GM18951 (cell line): ENCODE measurements at regions not wholly inside any gene's neighbourhood (a gene's known extent, or its start where the extent isn't known, plus 50 kb on each side); places are given as distances from the start of the nearest gene placed in this dataset.
"Not testable (repeated sequence)": the region's sequence is repeated elsewhere in the genome, so short reads cannot be mapped to it uniquely, and the experiment has no call there.

Experiments used
- POLR2A ChIP-seq: IDR thresholded peaks from 4 replicates; pipeline ENCODE4 v1.6.1; 2011; ENCODE audit warnings: mild to moderate bottlenecking; ENCODE audit not compliant: insufficient read length, insufficient read depth; ENCODE audit errors: extremely low read depth
- in situ Hi-C: fragments of 300-500 bp; cut with MboI; formaldehyde crosslinking; loops from one replicate; pipeline ENCODE4 v1.12.0; 2022; ENCODE audit warnings: low sequenced_read_pairs, mixed read lengths, inconsistent platforms; ENCODE audit not compliant: unreplicated experiment

DNA sequence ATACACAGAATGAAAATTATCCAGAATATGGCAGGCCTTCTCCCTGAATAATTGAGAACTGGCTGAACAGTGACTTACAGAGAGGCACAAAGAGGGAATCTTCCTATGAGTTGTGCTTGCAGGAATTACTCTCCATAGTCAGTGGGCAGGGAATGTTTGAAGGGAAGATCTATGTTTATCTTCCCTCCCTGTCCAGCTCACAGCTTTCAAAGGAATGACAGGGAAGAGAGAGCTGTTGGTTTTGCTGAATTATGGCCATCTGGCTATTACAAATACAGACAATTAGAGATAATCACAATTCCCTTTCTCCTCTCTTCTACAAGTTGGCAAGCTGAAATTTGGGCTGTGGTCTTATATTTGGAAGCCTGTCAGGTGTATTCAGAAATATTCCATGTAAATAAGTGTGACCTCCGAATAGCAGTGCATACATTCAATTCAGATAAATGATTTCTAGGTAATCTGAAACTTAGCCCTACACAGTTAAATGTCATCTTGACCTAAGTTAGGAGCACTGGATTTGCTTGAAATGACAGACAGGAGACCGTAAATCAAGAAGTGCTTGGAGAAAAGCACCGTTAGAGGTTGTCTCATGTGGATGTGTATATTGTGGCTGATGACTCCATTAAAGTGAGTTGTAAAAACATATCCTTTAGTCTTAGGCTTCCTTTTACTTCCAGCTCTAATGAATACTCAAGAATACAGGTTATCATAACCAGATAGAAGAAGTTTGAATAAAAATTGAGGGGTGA, 136.8 kb downstream of the C4orf33 start:
- in situ Hi-C loops, result no loop called here
- no peak for TF ChIP-seq POLR2A

DNA sequence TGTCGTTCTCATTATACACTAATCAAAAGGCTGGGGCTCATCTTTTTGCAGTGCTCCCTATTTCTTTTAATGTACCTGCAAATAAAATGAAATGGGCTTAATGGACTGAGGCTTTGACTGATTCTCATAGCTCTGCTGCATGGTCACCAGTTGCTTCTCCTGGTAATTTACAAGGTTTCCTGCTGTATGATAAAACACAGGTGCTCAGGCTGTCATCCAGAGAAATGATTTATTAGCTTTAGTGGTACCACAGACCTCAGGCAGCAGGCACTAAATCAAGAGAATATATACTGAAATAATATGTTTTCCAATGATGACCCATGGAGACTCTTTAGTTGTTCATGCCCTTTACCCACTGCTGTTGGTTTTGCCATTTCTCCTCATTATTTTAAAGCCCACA, 137.7 kb downstream of the C4orf33 start:
- in situ Hi-C loops, result no loop called here
- no peak for TF ChIP-seq POLR2A

DNA sequence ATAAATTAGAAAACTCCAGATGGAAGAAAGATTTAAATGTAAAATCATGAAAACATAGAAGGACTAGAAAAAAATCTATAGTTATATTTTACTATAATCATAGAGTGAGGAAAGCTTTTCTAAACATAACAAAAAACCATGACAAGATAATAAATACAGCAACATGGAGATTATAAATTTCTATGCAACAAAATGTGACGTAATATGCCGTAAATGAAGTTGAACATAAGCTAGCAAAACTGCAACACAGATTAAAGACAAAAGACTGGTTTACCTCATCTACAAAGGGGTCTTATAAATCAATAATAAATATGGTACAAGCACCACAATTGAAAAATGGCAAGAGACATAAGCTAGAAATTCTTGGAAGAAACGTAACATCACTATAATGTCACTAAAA, 140.4 kb downstream of the C4orf33 start:
- no peak for TF ChIP-seq POLR2A
- in situ Hi-C loops, result no loop called here

DNA sequence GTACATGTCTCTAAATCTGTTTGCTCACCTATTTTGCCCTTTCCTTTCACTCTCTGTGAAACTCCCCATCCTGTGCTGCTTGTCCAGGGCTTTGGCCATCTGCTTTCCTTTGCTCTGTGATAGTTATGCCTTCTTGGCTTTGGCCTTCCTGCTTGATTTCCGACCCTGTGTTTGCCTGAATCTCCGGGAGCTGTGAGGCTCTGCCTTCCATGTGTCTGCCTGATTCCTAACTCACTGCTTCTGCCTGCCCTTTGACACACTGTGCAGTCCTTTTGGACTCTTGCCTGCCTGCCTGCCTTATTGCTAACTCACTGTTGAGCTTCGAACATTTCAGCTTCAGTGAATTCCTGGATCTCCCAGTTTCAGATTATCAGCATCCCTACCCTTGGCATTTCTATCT, 143.1 kb downstream of the C4orf33 start:
- no peak for TF ChIP-seq POLR2A
- in situ Hi-C loops, result no loop called here

DNA sequence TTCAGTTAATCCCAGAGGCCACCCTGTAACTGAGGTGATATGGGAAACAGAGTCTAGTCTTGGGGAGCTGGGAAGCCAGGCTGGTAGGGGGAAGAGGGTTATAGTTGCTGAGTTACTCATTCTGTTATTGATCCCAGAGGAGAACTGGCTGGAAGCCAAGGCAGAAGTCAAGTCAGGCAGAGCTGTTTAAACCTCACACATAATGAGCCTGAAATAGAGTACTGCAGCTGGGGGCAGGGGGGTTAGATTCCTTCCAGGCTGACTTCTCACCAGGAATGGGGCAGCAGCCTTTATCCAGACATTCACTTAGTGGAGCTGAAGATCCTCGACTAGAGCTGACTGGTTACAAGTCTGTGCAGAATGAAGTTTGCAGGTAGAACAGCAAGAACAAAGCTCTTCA, 144.9 kb downstream of the C4orf33 start:
- in situ Hi-C loops, result no loop called here

DNA sequence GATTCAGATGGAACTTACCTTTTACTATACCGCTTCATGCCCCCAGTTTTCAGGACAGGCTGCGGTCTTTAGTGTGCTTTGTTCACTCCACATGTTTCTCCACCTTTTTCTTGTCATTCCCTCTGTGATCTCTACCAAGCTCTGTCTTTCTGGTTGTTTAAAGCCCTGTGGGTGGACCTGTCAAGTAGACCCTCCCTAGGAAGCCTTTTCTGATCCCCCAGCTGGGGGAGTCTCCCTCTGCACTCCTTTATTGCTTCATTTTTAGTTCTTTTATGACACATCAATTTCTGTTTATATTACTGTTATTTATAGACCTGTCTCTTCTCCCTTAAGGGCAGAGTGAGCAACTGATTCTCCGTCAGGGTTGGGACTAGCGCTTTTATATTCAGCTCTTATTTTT, 150.2 kb downstream of the C4orf33 start:
- TF ChIP-seq POLR2A, result no peak
- in situ Hi-C loops, result no loop called here

More for the DNA sequence above, 144.9 kb downstream of the C4orf33 start:
- TF ChIP-seq POLR2A, result no peak

DNA sequence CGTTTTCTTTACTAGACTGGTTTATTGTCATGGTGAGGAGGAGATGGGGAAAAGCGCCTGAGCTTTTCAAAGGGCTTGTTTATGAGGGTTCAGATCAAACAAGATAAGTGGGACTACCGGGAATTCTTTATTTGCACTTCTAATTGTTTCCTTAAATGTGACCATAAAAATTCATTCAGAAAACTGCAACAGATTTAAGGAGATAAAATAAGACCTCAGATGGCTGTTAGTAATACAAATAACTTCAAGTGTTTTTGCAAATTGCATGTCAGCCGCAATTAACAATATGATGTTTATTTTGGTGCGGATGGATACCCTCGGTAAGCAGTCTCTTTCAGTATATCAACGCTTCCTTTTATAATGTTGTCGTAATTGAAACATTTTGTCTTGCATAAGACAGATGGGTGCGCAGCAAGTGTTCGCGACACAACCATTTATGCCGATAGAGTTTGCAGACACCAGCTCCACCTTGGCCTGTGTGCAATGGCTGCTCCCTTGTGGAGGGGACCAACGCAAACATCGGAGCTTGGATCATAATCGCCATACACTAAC, 151.0 kb downstream of the C4orf33 start:
- TF ChIP-seq POLR2A, result no peak
- in situ Hi-C loops, result no loop called here

DNA sequence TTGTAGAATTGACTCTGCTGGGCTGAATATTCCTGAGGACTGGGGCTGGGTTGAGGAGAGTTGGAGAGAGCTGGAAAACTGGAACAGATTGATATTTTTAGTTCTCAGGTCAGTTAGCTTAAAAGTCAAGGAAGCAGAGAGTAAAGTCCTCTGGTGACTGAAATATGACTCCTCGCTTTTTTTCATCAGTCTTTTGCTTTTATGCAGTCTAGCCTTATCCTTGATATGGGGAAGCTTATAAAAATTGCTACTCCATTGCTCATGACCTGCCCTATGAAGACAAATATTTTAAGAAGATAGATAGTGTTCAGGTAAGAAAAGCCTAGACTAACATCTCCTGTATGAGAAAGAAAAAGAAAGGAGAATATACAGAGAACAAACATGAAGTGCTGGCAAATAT, 152.7 kb downstream of the C4orf33 start:
- in situ Hi-C loops, result no loop called here
- TF ChIP-seq POLR2A, result no peak

DNA sequence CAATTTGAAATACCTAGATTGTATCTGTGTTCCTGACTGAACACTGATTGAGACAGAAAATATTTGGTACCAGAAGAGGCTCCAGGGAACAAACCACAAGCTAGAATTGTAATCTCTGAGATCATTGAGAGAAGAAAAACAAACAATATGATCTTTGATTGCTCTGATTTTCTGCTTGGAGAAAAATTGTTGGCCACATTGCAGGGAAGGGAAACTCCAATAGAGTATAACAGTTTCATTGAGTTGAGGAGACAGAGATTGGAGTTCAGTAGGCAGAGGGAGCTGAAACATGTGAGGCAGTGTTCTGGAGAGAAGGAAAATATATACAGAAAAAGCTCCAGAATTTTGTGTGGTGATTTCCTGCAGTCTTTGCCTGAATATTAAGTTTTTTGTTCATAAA, 158.2 kb downstream of the C4orf33 start:
- in situ Hi-C loops, result no loop called here
- TF ChIP-seq POLR2A, result no peak

DNA sequence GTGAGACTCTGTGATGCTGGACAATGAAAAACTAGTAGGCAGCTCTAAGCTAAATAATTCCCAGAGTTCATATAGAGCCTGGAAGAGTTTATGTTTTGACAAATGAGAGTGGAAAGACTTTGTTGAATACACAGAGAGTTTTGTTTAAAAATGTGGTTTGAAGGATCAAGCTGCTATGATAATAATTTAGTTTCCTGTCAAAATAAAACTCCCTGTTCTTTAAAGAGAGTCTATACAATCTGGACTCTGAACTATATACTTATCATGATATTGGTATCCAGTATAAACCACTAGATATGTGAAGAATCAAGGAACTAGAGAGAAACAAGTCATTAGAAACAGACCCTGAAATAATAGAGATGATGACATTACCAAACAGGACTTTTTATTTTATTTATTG, 158.6 kb downstream of the C4orf33 start:
- in situ Hi-C loops, result no loop called here
- TF ChIP-seq POLR2A, result no peak

DNA sequence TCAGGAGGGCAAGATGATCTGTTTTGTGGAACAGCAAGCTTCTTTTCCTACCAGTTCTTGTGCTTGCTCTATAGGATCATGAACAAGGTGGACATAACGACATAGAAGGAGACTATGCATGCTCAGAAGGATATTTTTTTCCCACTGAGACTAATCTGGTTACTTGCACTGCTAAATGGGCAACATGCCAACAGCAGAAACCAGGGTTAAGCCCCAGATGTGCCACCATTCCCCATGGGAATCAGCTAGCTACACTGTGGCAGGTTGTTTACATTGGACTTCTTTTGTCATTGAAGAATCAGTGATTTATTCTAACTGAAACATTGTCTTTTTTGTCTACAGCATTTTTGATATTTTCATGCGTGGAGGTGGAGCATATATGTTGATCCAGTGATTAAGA, 165.6 kb downstream of the C4orf33 start:
- in situ Hi-C loops, result no loop called here
- TF ChIP-seq POLR2A, result no peak

DNA sequence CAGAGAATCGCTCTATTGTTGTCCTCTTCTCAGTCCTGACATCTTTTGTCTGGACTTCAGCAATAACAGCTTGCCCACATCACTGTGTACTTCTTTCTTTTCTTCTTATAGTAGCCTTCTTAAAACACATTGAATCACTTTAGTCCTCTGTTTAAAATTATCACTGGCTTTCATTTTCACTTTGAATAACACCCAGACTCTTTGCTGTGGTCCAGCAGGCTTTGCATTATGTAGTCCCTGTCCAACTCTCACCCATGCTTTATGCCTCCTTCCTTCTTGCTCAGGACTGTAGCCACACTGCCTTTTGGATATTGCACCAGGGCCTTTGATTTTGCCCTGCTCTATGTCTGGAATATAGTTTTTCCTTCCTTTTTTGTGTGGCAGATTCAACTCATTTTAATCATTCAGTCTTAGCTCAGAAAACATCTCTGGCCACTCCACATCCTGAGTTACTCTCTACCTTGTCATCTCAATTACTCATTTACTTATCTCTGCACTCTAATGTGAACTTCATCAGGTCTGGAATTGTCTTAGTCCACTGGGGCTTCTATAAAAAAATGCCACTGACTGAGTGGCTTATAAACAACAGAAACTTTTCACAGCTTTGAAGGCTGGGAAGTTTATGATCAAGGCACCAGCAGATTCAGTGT, 168.2 kb downstream of the C4orf33 start:
- TF ChIP-seq POLR2A, result no peak
- in situ Hi-C loops, result no loop called here

DNA sequence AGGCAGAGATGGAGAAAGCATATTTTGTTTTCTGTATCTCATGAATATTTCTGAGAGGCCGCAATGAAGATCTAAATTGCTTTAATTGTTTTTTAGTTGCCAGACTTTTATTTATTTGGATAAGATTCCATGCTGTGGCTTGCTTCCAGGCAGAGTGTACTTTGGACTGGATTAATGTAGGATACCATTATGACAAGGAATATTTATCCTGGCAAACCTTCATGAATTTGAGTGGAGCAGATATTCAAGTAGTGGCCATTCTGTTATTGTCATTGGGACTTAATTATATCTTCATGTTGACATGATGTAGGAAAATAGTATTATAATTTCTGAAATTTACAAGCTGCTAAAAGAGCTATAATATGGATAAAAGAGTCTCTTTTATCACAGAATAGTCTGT, 182.9 kb downstream of the C4orf33 start:
- in situ Hi-C loops, result no loop called here
- TF ChIP-seq POLR2A, result no peak

DNA sequence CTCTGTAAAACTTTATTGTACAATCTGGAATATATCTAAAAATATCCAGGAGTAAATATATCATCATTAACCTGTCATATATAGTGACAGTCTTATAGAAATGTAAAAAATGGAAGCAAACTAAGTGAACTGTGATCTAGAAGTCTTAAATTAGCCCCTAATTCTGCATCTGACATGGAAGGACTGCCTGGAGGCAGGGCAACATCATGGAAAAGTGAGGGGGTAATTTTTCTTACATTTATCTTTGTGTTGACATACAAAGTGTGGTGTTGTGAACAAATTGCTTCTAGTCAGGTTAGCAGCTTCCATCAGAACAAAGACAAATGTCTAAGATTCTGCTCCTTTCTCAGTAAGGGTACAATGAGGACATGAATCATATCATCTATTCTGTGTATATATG, 186.3 kb downstream of the C4orf33 start:
- TF ChIP-seq POLR2A, result no peak
- in situ Hi-C loops, result no loop called here

DNA sequence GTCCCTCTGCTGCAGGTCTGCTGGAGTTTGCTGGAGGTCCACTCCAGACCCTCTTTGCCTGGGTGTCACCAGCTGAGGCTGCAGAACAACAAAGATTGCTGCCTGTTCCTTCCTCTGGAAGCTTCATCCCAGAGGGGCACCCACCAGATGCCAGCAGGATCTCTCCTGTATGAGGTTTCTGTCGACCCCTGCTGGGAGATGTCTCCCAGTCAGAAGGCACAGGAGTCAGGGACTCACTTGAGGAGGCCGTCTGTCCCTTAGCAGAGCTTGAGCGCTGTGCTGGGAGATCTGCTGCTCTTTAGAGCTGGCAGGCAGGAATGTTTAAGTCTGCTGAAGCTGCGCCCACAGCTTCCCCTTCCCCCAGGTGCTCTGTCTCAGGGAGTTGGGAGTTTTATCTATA, 196.2 kb downstream of the C4orf33 start:
- in situ Hi-C loops, result not testable (repeated sequence)

DNA sequence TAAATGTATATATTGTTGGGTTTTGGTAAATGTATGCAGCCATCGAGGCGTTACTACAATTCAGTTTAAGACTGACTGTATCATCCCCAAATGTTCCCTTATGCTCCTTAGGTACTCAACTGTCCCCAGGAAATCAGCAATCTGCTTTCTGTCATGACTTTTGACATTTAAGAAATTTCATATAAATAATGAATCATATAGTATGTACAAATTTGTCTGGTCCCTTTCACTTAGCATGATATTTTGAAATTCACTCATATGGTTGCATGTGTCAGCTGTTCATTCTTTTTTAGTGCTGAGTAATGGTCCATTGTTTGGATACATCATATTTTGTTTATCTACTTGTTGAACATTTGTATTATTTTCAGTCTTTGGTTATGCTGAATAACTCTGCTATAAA, 218.8 kb downstream of the C4orf33 start:
- in situ Hi-C loops, result no loop called here
- no peak for TF ChIP-seq POLR2A
